OCI-LY7 (cell line): ENCODE measurements at regions not wholly inside any gene's neighbourhood (a gene's known extent, or its start where the extent isn't known, plus 50 kb on each side); places are given as distances from the start of the nearest gene placed in this dataset.

Experiments used
- BruUV-seq: library from RNA; stranded (reverse); fragments of 400-500 nt; replicated peaks from 2 replicates; lab custom pipeline; 2021; lab: Mats Ljungman, UMichigan
- CTCF ChIA-PET: fragments of 300-600 bp; sonication (Branson Sonifier 250); formaldehyde crosslinking; loops from one replicate; lab custom pipeline; 2022; ENCODE audit warnings: antibody characterized with exemption; ENCODE audit not compliant: unreplicated experiment; lab: Charles Lee
- POLR2A ChIA-PET: fragments of 300-600 bp; sonication (Branson Sonifier 250); formaldehyde crosslinking; loops from one replicate; lab custom pipeline; 2022; ENCODE audit warnings: antibody characterized with exemption; lab: Charles Lee
- DNase-seq: peaks from one replicate; pipeline ENCODE4 v3.0.0-alpha.2; 2015; ENCODE audit warnings: low spot score
- H2AFZ ChIP-seq: fragments of 200-600 bp; sonication (generic), shearing (Covaris generic); 2 replicates; pipeline ENCODE4 v1.6.1; 2014; ENCODE audit warnings: mild to moderate bottlenecking, antibody characterized with exemption, low read length, moderate library complexity
- H3K27ac ChIP-seq: fragments of 200-600 bp; sonication (generic); 2 replicates; pipeline ENCODE4 v1.5.1; 2014; ENCODE audit warnings: mixed run types, low read depth, mild to moderate bottlenecking, moderate library complexity, low read length, inconsistent platforms; ENCODE audit not compliant: poor library complexity, severe bottlenecking
- H3K36me3 ChIP-seq: fragments of 200-600 bp; sonication (generic); 2 replicates; pipeline ENCODE4 v1.6.1; 2014; ENCODE audit warnings: mild to moderate bottlenecking, antibody characterized with exemption, low read length, moderate library complexity, mixed read lengths; ENCODE audit not compliant: insufficient read depth
- H3K4me1 ChIP-seq: fragments of 200-600 bp; sonication (generic); 2 replicates; pipeline ENCODE4 v1.5.1; 2014; ENCODE audit warnings: mild to moderate bottlenecking, low read length; ENCODE audit not compliant: insufficient read depth, poor library complexity, severe bottlenecking
- H3K4me2 ChIP-seq: fragments of 200-600 bp; sonication (generic); 2 replicates; pipeline ENCODE4 v1.6.1; 2014; ENCODE audit warnings: mild to moderate bottlenecking, low read length
- H3K4me3 ChIP-seq: fragments of 200-600 bp; sonication (generic); 2 replicates; pipeline ENCODE4 v1.5.1; 2014; ENCODE audit warnings: mild to moderate bottlenecking, low read depth, low read length; ENCODE audit not compliant: poor library complexity, severe bottlenecking
- H3K79me2 ChIP-seq: fragments of 200-600 bp; sonication (generic); 2 replicates; pipeline ENCODE4 v1.6.1; 2016; ENCODE audit warnings: low read depth, mild to moderate bottlenecking, low read length, moderate library complexity, mixed read lengths; ENCODE audit not compliant: insufficient read depth
- H3K9me2 ChIP-seq: fragments of 200-600 bp; sonication (generic); 2 replicates; pipeline ENCODE4 v1.6.1; 2016; ENCODE audit warnings: mild to moderate bottlenecking, low read length, mixed read lengths; ENCODE audit not compliant: insufficient read depth
- H3K9me3 ChIP-seq: fragments of 200-600 bp; sonication (generic); 2 replicates; pipeline ENCODE4 v1.6.1; 2014; ENCODE audit warnings: mild to moderate bottlenecking, mixed run types, low read length, mixed read lengths
- H4K20me1 ChIP-seq: fragments of 200-600 bp; sonication (generic); 2 replicates; pipeline ENCODE4 v1.6.1; 2014; ENCODE audit warnings: mild to moderate bottlenecking, antibody characterized with exemption, low read length, moderate library complexity, mixed read lengths; ENCODE audit not compliant: insufficient read depth
- EZH2phosphoT487 ChIP-seq: fragments of 200-600 bp; sonication (generic); IDR thresholded peaks from 2 replicates; pipeline ENCODE4 v1.6.1; 2018; ENCODE audit warnings: low read depth, borderline replicate concordance, mild to moderate bottlenecking, mixed run types, antibody characterized with exemption, low read length, moderate library complexity, mixed read lengths
- intact Hi-C: fragments of 100-400 bp; cut with micrococcal nuclease; formaldehyde crosslinking; loops from one replicate; pipeline ENCODE4 v1.10.0; 2022; ENCODE audit not compliant: unreplicated experiment
- TF ChIP-seq, protein P1 (sequence below): fragments of 200-600 bp; sonication (generic); conservative IDR thresholded peaks from 2 replicates; pipeline ENCODE4 v1.5.1; 2014; ENCODE audit warnings: mild to moderate bottlenecking, antibody characterized with exemption, low read length, moderate library complexity, mixed read lengths

DNA sequence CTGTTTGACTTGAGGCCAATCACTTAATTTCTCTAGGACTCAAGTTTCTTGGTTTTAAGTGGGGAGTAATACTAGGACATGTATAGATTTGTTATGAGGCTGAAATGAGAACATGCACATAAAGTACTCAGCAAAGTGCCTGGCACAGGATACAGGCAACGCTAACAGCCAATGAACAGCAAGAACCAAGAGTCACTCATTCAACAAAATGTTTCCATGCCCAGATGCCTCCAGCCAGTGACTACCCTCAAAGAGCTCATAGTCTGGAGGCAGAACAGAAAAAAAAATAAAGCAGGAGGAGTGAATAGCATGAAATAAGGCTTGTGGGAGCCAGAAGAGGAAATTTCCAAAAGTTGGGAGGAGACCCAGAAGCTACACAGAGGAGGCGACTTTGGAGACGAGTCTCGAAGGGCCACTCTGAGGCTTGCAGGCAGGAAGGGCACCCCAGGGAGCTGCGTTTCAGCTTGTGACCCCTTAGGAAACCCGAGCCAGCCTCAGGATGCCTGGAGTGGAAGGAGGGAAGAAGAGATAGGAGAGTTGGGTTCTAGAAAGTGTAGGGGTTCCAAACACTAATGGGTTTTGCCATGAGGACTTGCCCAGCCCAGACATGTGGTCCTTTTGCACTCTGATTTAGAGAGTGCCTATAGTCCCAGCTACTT, 70.0 kb downstream of the CXCL12 start:
- BruUV-seq, result no TSS peak
- H3K4me3 ChIP-seq, result no peak overlapping the region
- H3K79me2 ChIP-seq, result no peaks in the 10 kb centered on the region
- ChIA-PET POLR2A (no interaction called here), CTCF (no interaction called here)
- intact Hi-C loops, result no loop called here
- H3K4me2 ChIP-seq, result no peak overlapping the region
- no peak for TF ChIP-seq EZH2phosphoT487
- TF ChIP-seq, protein P1, sequence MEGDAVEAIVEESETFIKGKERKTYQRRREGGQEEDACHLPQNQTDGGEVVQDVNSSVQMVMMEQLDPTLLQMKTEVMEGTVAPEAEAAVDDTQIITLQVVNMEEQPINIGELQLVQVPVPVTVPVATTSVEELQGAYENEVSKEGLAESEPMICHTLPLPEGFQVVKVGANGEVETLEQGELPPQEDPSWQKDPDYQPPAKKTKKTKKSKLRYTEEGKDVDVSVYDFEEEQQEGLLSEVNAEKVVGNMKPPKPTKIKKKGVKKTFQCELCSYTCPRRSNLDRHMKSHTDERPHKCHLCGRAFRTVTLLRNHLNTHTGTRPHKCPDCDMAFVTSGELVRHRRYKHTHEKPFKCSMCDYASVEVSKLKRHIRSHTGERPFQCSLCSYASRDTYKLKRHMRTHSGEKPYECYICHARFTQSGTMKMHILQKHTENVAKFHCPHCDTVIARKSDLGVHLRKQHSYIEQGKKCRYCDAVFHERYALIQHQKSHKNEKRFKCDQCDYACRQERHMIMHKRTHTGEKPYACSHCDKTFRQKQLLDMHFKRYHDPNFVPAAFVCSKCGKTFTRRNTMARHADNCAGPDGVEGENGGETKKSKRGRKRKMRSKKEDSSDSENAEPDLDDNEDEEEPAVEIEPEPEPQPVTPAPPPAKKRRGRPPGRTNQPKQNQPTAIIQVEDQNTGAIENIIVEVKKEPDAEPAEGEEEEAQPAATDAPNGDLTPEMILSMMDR, result no peak
- no peaks in the 10 kb centered on the region for H3K36me3 ChIP-seq
- no peaks in the 10 kb centered on the region for H3K4me1 ChIP-seq
- no peak overlapping the region for H2AFZ ChIP-seq
- no peak overlapping the region for H3K27ac ChIP-seq
- no peaks in the 10 kb centered on the region for H4K20me1 ChIP-seq
- H3K9me2 ChIP-seq, result no peaks in the 10 kb centered on the region
- no peaks in the 10 kb centered on the region for H3K9me3 ChIP-seq
- no peak for DNase-seq

DNA sequence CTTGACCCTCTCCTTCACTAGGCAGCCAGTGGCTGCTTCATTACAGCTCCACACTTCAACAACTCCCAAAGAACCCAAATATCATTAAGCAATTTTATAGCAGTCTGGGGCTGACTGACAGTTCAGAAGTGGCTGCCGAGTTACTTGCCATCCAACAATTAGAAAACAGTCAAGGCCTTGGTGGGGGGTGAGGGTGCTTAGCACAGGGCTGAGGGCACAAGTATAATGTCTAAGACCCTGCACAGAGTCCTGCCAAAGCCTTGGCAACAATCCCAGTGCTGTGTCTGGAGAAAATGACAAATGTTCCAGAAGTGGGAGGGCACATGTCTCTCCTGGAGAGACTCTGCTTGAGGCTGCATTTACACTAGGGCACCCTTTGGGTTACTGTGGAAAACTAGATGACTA, 71.1 kb downstream of the CXCL12 start:
- POLR2A ChIA-PET, result interaction anchor here (0.6 kb wide), 1 partner anchor 88 kb away, joined by 3 read pairs; no protein-coding TSS in a partner anchor
- Histone ChIP-seq H3K9me2 (no peaks in the 10 kb centered on the region), H3K79me2 (no peaks in the 10 kb centered on the region), H3K4me3 (no peak overlapping the region), H3K9me3 (no peaks in the 10 kb centered on the region), H4K20me1 (no peaks in the 10 kb centered on the region), H3K27ac (no peak overlapping the region), H3K36me3 (no peaks in the 10 kb centered on the region), H3K4me2 (no peak overlapping the region), H3K4me1 (no peaks in the 10 kb centered on the region), H2AFZ (no peak overlapping the region)
- TF ChIP-seq EZH2phosphoT487, result no peak
- TF ChIP-seq, protein P1, result no peak
- CTCF ChIA-PET, result no interaction called here
- no peak for DNase-seq
- no TSS peak for BruUV-seq
- intact Hi-C loops, result no loop called here

DNA sequence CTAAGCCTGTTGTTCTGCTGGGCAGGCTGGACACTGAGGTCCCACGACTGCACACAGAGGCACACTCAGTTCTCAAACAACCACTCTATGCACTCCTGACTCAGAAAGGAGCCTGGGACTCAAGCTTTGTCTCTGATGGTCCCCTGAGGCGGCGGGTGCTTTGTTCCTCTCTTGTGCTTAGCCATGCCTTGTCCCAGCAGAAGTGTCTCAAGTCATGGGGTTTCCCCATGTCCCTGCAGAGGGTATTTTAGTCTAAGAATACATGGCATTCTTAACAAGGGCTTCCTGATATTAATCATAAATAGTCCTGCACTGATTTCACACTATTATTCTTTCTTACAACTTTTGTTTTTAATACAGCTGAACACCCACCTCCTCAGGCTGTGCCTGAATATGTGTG, 72.5 kb downstream of the CXCL12 start:
- H2AFZ ChIP-seq, result no peak overlapping the region
- no peak for DNase-seq
- TF ChIP-seq, protein P1, result no peak
- no peak for TF ChIP-seq EZH2phosphoT487

More for the DNA sequence above, 72.5 kb downstream of the CXCL12 start:
- H3K27ac ChIP-seq, result no peak overlapping the region
- H3K36me3 ChIP-seq, result no peaks in the 10 kb centered on the region
- H3K9me3 ChIP-seq, result no peaks in the 10 kb centered on the region
- no peaks in the 10 kb centered on the region for H4K20me1 ChIP-seq
- H3K79me2 ChIP-seq, result no peaks in the 10 kb centered on the region
- no peaks in the 10 kb centered on the region for H3K9me2 ChIP-seq
- POLR2A ChIA-PET, result no interaction called here
- H3K4me3 ChIP-seq, result no peak overlapping the region
- no TSS peak for BruUV-seq
- intact Hi-C loops, result no loop called here
- CTCF ChIA-PET, result no interaction called here
- no peaks in the 10 kb centered on the region for H3K4me1 ChIP-seq
- no peak overlapping the region for H3K4me2 ChIP-seq
